Dedifferentiated amniotic fluid mesenchymal stem cell (primary cell): ENCODE measurements at regions not wholly inside any gene's neighbourhood (a gene's known extent, or its start where the extent isn't known, plus 50 kb on each side); places are given as distances from the start of the nearest gene placed in this dataset.
A peak's percentile ranks its signal among the peaks of the same experiment; 100 is the strongest.

ENCODE experiments used
- DNase-seq: peaks from one replicate; pipeline ENCODE4 v3.0.0-alpha.2; 2016; ENCODE audit errors: extremely low spot score

- no peak for DNase-seq
These were observed 508.4 kb upstream of the GOT2 start for GRCh38 chr16:59242556-59242955.

DNA sequence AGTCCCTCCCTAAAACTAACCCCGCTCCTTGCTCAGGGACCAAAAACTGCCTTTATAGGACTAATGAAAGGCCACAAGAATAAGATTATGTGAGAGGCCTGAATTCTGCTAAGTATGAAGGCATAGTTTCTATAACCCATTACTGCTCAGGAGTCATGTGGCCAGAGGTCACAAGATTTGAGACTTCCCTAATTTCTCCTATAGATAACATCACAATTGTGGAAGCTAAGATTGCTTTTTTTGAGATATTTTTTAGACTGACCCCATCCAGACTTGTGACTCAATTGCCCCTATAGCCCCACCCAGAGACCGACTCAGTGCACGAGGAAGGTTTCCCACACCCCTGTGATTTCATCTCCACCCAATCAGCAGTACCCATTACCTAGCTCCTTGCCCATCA is 504.1 kb upstream of the GOT2 start:
- no peak for DNase-seq

- no peak for DNase-seq
These were observed 502.8 kb upstream of the GOT2 start for GRCh38 chr16:59236804-59237458.

DNA sequence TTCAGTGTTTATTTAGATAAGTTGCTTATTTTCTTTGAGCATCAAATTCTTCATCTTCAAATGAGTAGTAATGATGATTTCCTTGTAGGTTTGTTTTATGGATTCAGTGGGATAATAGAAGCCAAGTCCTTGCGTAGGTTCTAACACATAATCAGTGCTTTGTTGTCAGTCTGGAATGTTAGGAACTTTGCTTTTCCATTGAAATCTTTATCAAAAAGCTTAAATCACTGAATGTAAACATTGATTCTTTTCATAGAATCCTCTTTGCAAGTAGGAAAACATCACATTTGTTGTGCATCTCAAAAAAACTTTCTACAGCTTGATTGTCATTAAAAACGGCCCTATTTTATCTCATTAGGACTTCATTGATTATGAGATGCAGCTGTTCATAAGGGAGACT is 490.3 kb upstream of the GOT2 start:
- no peak for DNase-seq

- DNase-seq = no peak
These were observed 485.9 kb upstream of the GOT2 start for GRCh38 chr16:59220011-59220410.

DNA sequence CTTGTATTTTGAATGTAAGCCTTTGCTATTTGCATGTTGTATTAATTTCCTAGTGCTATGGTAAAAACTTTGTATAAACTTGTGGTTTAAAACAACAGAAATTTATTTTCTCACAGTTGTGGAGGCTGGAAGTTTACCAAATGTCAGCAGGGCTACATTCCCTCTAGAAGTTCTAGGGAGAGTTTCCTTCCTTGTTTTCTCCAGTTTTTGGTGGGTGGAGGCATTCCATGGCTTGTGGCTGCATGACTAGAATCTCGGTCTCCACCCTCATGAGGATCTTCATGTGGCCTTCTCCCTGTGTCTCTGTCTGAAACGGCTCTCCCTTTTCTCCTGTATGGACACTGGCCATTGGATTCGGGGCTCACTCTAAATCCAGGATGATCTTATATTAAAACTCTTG is 482.2 kb upstream of the GOT2 start:
- DNase-seq = no peak

GRCh38 chr16:59214455-59214854 is 480.3 kb upstream of the GOT2 start:
- DNase-seq = no peak

DNA sequence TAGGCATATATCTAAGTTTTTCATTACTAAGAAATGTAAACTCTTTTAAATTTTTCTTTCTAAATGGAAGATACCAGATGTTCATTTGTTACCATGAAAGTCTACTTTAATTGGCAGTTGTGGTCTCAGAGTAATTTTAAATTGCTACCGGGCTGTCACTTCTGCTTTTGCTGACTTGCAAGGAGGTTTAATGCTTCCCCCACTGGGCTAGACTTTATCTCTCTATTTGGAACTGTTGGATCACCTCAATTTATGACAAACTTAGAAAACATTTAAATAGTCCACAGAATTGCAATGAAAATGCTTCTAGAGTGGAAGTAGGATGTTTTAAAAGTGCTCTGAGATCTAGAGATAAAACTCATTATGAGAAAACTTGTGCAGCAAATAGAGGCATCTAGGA is 479.8 kb upstream of the GOT2 start:
- no peak for DNase-seq

- DNase-seq = no peak
These were observed 478.4 kb upstream of the GOT2 start for GRCh38 chr16:59212492-59213024.

DNA sequence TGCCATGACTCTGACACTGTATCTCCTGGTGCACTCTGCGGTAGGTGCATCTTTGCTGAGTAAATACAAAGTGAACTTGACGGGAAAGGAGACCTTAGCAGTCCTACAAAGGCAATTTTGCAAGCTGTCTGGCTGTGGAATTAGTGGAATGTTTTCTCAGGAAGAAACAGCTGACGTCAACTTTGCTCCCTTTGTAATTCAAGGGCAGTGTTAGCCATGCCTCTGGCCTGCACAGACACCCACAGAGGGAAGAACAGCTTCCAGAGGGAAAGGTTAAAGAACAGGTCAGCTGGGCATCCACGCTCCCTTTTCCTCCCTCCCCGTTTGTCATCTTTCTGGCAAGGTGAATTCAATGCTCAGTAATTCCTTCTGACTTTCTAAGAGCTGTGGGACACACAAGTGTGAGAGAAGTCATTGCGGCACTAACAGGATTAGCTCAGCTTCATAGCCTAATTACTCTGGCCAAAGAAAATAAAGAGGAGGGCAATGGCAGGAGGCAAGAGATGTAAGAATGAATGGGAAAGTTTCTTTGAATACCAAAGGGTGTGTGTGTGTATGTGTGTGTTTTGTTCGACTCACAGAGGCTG is 476.9 kb upstream of the GOT2 start:
- DNase-seq = peak; percentile 30

DNA sequence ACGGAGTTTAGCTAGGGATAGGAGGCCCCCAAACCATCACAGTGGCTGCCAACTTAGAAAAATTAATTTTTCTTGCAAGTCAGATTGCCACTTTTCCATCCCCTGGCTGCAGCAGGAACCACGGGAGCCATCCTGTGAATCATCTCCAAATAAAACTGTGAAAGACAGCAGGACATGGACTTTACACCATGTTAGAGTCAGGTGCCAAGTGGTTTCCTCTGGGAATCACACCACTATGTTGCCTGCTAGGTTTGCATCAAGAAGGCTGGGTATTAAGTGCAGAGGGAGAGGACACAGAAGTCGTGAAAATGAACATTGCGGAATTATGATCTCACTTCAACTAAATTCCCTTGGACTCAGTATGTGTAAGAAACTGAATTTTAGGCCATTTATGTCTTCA is 471.3 kb upstream of the GOT2 start:
- no peak for DNase-seq

GRCh38 chr16:59204589-59204988 is 470.5 kb upstream of the GOT2 start:
- DNase-seq = no peak

DNA sequence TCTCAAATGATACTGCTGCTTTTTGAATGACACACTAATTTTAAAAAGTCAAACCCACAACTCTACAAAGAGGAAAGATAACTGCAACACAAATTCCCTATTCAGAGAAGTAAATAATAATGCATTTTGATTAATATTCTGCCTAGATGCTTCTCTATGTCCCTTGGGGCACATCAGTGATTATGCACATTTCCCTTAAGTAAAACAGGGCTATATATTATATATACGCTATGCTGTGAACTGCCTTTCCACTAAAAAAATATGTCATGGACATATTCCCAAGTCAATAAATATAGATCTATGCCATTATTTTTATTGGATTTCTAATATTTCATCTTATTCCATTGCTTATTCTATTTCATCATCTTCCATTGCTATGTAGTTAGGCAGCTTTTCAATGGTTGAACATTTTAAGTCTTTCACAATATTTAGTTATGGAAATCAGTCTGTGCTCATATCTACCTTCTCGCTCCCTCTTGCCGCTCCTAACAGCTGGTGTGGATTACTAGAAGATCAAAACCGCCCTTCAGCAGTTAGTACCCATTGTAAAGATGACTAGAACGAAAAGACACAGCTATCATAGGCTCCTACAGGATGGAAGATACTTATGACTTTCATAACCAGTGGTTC is 468.2 kb upstream of the GOT2 start:
- DNase-seq = no peak

DNA sequence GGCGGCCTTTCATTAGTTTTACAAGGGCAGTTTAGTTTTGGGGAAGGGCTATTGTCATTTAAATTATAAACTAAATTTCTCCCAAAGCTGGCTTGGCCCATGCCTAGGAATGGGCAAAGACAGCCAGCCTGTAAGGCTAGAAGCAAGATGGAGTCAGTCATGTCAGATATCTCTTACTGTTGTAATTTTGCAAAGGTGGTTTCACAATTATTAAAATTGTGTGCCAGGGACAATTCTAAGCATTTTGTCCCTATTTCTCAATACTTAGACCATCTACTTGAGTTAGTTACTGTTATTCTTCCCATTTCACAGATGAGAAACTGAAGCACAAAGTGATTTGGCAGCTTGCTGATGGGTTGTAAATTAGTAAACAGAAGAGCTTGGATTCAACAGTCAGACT is 467.7 kb upstream of the GOT2 start:
- DNase-seq = no peak

GRCh38 chr16:59201160-59201559 is 467.0 kb upstream of the GOT2 start:
- DNase-seq = no peak

- no peak for DNase-seq
These were observed 464.4 kb upstream of the GOT2 start for GRCh38 chr16:59198487-59198886.

- no peak for DNase-seq
These were observed 461.1 kb upstream of the GOT2 start for GRCh38 chr16:59195242-59195641.

- DNase-seq = no peak
These were observed 459.5 kb upstream of the GOT2 start for GRCh38 chr16:59193637-59194036.

DNA sequence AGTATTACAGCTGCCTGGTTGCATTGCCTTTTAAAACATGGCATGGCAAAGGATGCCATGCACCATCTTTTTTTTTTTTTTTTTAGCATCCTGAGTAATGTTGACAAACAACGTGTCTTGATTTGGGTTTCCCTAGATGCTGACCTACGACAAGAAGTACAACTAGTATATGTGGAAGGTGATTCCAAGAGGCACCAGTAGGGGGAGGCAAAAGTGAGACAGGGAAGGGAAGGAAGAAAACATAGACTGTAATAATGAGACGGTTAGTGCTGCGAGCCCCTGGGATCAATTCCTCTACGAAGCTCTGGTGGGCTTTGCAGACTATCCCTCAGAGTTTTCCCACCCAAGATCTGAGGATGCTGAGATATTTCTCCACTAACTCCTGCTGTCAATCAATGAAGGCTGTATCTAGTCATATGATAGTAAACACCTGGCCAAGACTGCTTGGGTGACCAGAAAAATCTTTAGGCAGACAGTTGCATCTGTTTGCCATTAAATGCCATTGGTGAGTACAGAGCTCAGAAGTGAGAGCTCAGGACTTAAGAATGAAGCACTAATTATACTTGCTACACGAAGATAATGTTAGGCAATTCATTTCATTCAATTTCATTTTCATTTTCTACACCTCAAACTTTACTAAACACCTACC is 458.6 kb upstream of the GOT2 start:
- no peak for DNase-seq

- DNase-seq = no peak
These were observed 456.6 kb upstream of the GOT2 start for GRCh38 chr16:59190731-59191130.

DNA sequence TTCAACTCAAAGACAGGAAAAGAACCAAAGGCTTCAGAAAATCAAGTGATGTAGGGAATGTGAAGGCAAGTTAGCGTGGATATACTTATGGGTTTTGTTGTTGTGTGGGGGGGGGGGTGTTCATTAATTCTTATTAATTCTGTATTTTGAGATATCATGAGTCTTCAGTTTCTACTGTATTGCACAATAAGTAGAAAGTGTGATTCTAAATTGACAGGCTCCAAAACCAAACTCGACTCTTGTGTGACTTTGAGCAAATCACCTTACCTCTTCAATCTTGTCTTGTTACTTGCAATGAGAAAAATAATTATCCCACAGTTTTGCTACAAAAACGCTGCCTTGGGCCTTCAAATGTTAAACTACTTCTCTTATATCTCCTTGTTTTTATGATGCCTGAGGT is 453.9 kb upstream of the GOT2 start:
- no peak for DNase-seq

DNA sequence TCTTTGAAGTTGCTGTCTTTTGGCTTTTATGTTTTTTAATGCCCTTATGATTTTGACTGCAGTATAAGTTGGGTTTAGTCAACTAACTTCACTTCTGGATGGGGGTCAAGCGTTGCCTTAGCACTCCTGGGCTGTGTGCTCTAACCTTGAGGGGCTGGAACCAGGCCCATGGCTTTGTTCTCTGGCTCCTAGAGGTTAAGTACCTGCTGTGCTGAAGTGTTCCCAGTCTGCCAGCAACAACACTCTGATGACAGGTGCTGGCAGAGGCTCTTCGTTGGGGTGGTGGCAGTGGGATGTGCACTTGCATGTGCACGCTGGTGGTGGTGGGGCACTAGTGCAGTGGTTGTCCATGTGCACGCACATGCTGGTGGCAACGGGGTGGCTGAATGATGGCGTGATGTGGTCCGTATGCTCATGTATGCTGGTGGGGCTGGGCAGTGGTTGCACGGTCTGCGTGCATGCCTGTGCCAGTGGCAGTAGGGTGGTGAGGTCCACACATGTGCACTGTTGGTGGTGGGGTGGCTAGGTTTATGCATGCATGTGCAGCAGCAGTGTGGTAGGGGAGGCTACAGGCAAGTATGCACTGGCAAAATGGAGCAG is 447.8 kb upstream of the GOT2 start:
- DNase-seq = no peak
